ENCODE measurements at regions not wholly inside any gene's neighbourhood (a gene's known extent, or its start where the extent isn't known, plus 50 kb on each side); places are given as distances from the start of the nearest gene placed in this dataset.
A peak's percentile ranks its signal among the peaks of the same experiment; 100 is the strongest.

DNA sequence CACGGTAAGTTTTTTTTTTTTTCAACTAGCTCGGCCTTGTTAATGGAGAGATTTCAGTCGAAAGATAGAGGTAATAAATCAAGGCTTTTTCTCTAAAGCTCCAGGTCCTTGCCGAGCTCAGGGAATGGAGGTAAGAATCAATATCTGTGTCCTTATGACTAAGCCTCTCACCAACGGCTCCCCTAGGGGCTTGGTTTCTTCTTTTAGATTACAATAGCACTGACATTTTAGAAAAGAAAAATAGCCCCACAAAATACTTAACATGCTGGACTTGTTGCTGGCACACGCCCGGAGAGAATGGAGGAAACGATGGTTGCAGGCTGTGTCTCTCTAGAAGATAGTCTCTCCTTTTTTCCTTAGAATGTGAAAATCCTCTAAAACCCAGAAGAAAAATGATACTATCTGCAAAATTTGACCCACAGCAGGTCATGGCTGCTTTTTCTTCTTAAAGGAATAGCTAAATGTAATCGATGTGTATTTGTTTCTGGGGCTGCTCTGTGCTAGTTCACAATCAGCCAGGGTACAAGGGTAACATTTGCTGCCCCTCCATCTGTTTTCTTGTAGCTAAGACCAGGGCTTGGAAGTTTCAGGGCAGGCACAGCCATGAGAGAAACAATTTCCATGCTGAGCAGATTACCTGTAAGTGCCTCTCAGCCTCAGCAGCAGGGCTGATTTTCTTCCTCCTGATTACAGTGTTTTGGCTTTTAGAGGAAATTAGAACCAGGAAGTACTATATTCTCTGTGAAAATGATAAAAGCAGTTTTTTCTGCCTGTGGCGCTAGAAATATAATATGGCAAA lies 86.2 kb upstream of the GNG12 start:
- no peaks in the 10 kb centered on the region for H4K20me1 ChIP-seq (ENCODE audit: low read length)
- H3F3A ChIP-seq (ENCODE audit: low read length, unreplicated experiment), result no peaks in the 10 kb centered on the region
- H3K9me2 ChIP-seq (replicated peaks; ENCODE audit: low read length), result no peaks in the 10 kb centered on the region
- H3K4me1 ChIP-seq (ENCODE audit: insufficient read depth, low read length), result no peaks in the 10 kb centered on the region
- ATAC-seq (no peak), DNase-seq (no peak)
- peak overlapping the region; percentile 60; the same call in 1 of the 2 replicates for H2AFZ ChIP-seq (ENCODE audit: low read length)
- no peak overlapping the region for H3K27ac ChIP-seq (ENCODE audit: low read length)
- POLR2A ChIA-PET (ENCODE audit: unreplicated experiment), result no interaction called here
- no peaks in the 10 kb centered on the region for H3K27me3 ChIP-seq (ENCODE audit: low read length)
- H3K4me2 ChIP-seq (ENCODE audit: low read length), result no peak overlapping the region
- H3K79me2 ChIP-seq (ENCODE audit: low read length), result no peaks in the 10 kb centered on the region
- no peak overlapping the region for H3K4me3 ChIP-seq (ENCODE audit: low read length)
- CTCF ChIA-PET, result no interaction called here
- no TSS peak for BruUV-seq (replicated peaks)
- no peaks in the 10 kb centered on the region for H3K36me3 ChIP-seq (ENCODE audit: low read depth, low read length)
- intact Hi-C loops (cut with micrococcal nuclease), result no loop called here
- no peak overlapping the region for H3K9ac ChIP-seq (ENCODE audit: low read length)
- TF ChIP-seq EZH2phosphoT487 (IDR thresholded peaks at IDR 0.05; ENCODE audit: borderline replicate concordance, low read length) (no peak), EZH2 (IDR thresholded peaks at IDR 0.05; ENCODE audit: low read length, unreplicated experiment) (no peak)
- TF ChIP-seq, protein P1, sequence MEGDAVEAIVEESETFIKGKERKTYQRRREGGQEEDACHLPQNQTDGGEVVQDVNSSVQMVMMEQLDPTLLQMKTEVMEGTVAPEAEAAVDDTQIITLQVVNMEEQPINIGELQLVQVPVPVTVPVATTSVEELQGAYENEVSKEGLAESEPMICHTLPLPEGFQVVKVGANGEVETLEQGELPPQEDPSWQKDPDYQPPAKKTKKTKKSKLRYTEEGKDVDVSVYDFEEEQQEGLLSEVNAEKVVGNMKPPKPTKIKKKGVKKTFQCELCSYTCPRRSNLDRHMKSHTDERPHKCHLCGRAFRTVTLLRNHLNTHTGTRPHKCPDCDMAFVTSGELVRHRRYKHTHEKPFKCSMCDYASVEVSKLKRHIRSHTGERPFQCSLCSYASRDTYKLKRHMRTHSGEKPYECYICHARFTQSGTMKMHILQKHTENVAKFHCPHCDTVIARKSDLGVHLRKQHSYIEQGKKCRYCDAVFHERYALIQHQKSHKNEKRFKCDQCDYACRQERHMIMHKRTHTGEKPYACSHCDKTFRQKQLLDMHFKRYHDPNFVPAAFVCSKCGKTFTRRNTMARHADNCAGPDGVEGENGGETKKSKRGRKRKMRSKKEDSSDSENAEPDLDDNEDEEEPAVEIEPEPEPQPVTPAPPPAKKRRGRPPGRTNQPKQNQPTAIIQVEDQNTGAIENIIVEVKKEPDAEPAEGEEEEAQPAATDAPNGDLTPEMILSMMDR (conservative IDR thresholded peaks at IDR 0.05; ENCODE audit: low read depth, low read length), result no peak
- H3K9me3 ChIP-seq (ENCODE audit: low read length), result no peaks in the 10 kb centered on the region

DNA sequence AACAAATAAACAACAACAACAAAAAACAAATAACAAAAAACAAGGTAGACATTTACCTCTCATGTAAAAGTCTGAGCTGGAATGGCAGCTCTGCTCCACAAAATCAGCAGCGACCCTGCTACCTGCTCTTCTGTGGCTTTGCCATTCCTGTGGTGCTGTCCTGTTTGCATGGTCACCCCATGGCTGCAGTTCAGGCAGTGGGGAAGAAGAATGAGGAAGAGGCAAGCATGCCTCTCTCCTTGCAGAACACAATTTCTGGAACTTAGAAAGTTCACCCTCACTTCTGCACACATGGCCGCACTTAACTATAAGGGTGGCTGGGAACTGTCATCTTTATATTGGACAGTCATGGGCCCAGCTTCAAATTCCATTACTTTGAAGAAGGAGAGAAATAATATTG lies 84.8 kb upstream of the GNG12 start:
- no peaks in the 10 kb centered on the region for H3K9me3 ChIP-seq (ENCODE audit: low read length)
- no peak overlapping the region for H3K27ac ChIP-seq (ENCODE audit: low read length)
- ChIA-PET CTCF (no interaction called here), POLR2A (ENCODE audit: unreplicated experiment) (no interaction called here)
- no peaks in the 10 kb centered on the region for H3K36me3 ChIP-seq (ENCODE audit: low read depth, low read length)
- H2AFZ ChIP-seq (ENCODE audit: low read length), result no peak overlapping the region
- intact Hi-C loops (cut with micrococcal nuclease), result no loop called here
- H3K9ac ChIP-seq (ENCODE audit: low read length), result no peak overlapping the region
- no peaks in the 10 kb centered on the region for H3F3A ChIP-seq (ENCODE audit: low read length, unreplicated experiment)
- H4K20me1 ChIP-seq (ENCODE audit: low read length), result no peaks in the 10 kb centered on the region
- ATAC-seq (no peak), DNase-seq (no peak)
- H3K4me3 ChIP-seq (ENCODE audit: low read length), result no peak overlapping the region
- BruUV-seq (replicated peaks), result no TSS peak
- no peaks in the 10 kb centered on the region for H3K4me1 ChIP-seq (ENCODE audit: insufficient read depth, low read length)
- H3K27me3 ChIP-seq (ENCODE audit: low read length), result no peaks in the 10 kb centered on the region
- H3K79me2 ChIP-seq (ENCODE audit: low read length), result no peaks in the 10 kb centered on the region
- H3K4me2 ChIP-seq (ENCODE audit: low read length), result no peak overlapping the region
- TF ChIP-seq, protein P1 (conservative IDR thresholded peaks at IDR 0.05; ENCODE audit: low read depth, low read length), result no peak
- no peak for TF ChIP-seq EZH2 (IDR thresholded peaks at IDR 0.05; ENCODE audit: low read length, unreplicated experiment)
- no peaks in the 10 kb centered on the region for H3K9me2 ChIP-seq (replicated peaks; ENCODE audit: low read length)

DNA sequence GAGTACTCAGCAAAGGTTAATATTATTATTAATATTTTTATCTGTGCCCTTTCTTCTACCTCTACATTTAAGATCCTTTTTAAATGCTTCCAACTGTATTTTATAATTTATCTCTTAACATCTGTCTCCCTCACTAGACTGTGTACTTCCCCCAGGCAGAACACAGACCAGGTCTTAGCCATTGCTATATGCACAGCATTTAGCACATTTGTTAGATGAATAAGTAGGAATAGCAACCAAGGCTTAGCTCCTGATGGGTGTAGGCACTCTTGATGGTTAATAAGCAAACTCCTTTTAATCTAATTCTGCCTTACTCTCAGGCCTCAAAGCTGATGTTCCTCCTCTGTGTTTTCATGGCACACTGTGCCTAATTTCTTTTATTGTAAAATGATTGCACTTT lies 83.7 kb upstream of the GNG12 start:
- no peaks in the 10 kb centered on the region for H3K9me3 ChIP-seq (ENCODE audit: low read length)
- ATAC-seq (no peak), DNase-seq (no peak)
- no peak overlapping the region for H3K4me3 ChIP-seq (ENCODE audit: low read length)
- no peaks in the 10 kb centered on the region for H3K36me3 ChIP-seq (ENCODE audit: low read depth, low read length)
- TF ChIP-seq EZH2 (IDR thresholded peaks at IDR 0.05; ENCODE audit: low read length, unreplicated experiment) (no peak), EZH2phosphoT487 (IDR thresholded peaks at IDR 0.05; ENCODE audit: borderline replicate concordance, low read length) (no peak)
- TF ChIP-seq, protein P1 (conservative IDR thresholded peaks at IDR 0.05; ENCODE audit: low read depth, low read length), result no peak
- no peak overlapping the region for H2AFZ ChIP-seq (ENCODE audit: low read length)
- H3F3A ChIP-seq (ENCODE audit: low read length, unreplicated experiment), result no peaks in the 10 kb centered on the region
- H3K9me2 ChIP-seq (replicated peaks; ENCODE audit: low read length), result no peaks in the 10 kb centered on the region
- no TSS peak for BruUV-seq (replicated peaks)
- intact Hi-C loops (cut with micrococcal nuclease), result no loop called here
- H3K4me2 ChIP-seq (ENCODE audit: low read length), result no peak overlapping the region
- H3K27ac ChIP-seq (ENCODE audit: low read length), result no peak overlapping the region
- ChIA-PET POLR2A (ENCODE audit: unreplicated experiment) (no interaction called here), CTCF (no interaction called here)
- H4K20me1 ChIP-seq (ENCODE audit: low read length), result no peaks in the 10 kb centered on the region
- H3K79me2 ChIP-seq (ENCODE audit: low read length), result no peaks in the 10 kb centered on the region
- H3K27me3 ChIP-seq (ENCODE audit: low read length), result no peaks in the 10 kb centered on the region
- H3K4me1 ChIP-seq (ENCODE audit: insufficient read depth, low read length), result no peaks in the 10 kb centered on the region
- no peak overlapping the region for H3K9ac ChIP-seq (ENCODE audit: low read length)

Data from PC-3 (cell line).